HG02885 (cell line): ENCODE measurements at regions not wholly inside any gene's neighbourhood (a gene's known extent, or its start where the extent isn't known, plus 50 kb on each side); places are given as distances from the start of the nearest gene placed in this dataset.
"Not testable (repeated sequence)": the region's sequence is repeated elsewhere in the genome, so short reads cannot be mapped to it uniquely, and the experiment has no call there.

ENCODE experiments used
- ATAC-seq: cut with Tn5 transposase; IDR thresholded peaks from one replicate; pipeline ENCODE4 v1.9.1; 2021; ENCODE audit warnings: mild to moderate bottlenecking; ENCODE audit not compliant: unreplicated experiment, poor library complexity

GRCh38 chr2:16109368-16109820 is 169.0 kb downstream of the MYCN start:
- no peak for ATAC-seq

- ATAC-seq: no peak
These were observed 166.9 kb downstream of the MYCN start for GRCh38 chr2:16107246-16107645.

GRCh38 chr2:16106619-16107018 is 166.3 kb downstream of the MYCN start:
- no peak for ATAC-seq

GRCh38 chr2:16105669-16106281 is 165.4 kb downstream of the MYCN start:
- ATAC-seq: no peak

GRCh38 chr2:16104949-16105668 is 164.8 kb downstream of the MYCN start:
- no peak for ATAC-seq

GRCh38 chr2:16104315-16104948 is 164.1 kb downstream of the MYCN start:
- no peak for ATAC-seq

GRCh38 chr2:16103614-16104314 is 163.4 kb downstream of the MYCN start:
- no peak for ATAC-seq

- ATAC-seq: no peak
These were observed 162.6 kb downstream of the MYCN start for GRCh38 chr2:16102976-16103380.

GRCh38 chr2:16102358-16102975 is 162.1 kb downstream of the MYCN start:
- ATAC-seq: no peak

GRCh38 chr2:16101196-16101595 is 160.8 kb downstream of the MYCN start:
- no peak for ATAC-seq

- no peak for ATAC-seq
These were observed 159.7 kb downstream of the MYCN start for GRCh38 chr2:16100006-16100405.

- no peak for ATAC-seq
These were observed 159.0 kb downstream of the MYCN start for GRCh38 chr2:16099326-16099725.

- no peak for ATAC-seq
These were observed 156.6 kb downstream of the MYCN start for GRCh38 chr2:16096962-16097361.

- not testable (repeated sequence) for ATAC-seq
These were observed 155.1 kb downstream of the MYCN start for GRCh38 chr2:16095483-16095882.

GRCh38 chr2:16094811-16095210 is 154.5 kb downstream of the MYCN start:
- ATAC-seq: no peak

- no peak for ATAC-seq
These were observed 153.5 kb downstream of the MYCN start for GRCh38 chr2:16093639-16094529.

GRCh38 chr2:16092861-16093638 is 152.7 kb downstream of the MYCN start:
- ATAC-seq: no peak

GRCh38 chr2:16091576-16092282 is 151.4 kb downstream of the MYCN start:
- ATAC-seq: no peak
